Right lobe of liver (tissue), 6 donors: ENCODE measurements at regions not wholly inside any gene's neighbourhood (a gene's known extent, or its start where the extent isn't known, plus 50 kb on each side); places are given as distances from the start of the nearest gene placed in this dataset.
"Not testable (repeated sequence)": the region's sequence is repeated elsewhere in the genome, so short reads cannot be mapped to it uniquely, and the experiment has no call there.

Experiments used
- ATAC-seq, 4 donors: fragments of 200-7000 bp; cut with Tn5 transposase; one replicate each; pipeline ENCODE4 v1.9.1; 2020; ENCODE audit warnings: mild to moderate bottlenecking in 4 of 4, moderate library complexity in 4 of 4
- DNase-seq, 3 donors: peaks; one replicate each; pipeline ENCODE4 v3.0.0-alpha.2; 2020
- H3K27ac ChIP-seq, 3 donors: fragments of 200-600 bp; one replicate each; pipeline ENCODE4 v1.8.0; 2022
- H3K27me3 ChIP-seq, 2 donors: fragments of 200-600 bp; one replicate each; pipeline ENCODE4 v1.8.0; 2022
- H3K36me3 ChIP-seq, 4 donors: fragments of 200-600 bp; sonication (generic) in 1 of 4; one replicate each; pipeline versions ENCODE4 v1.5.1 to v1.8.0; 2017 to 2022; ENCODE audit warnings: control low read depth in 1 of 4
- H3K4me1 ChIP-seq, 4 donors: fragments of 200-600 bp; sonication (generic) in 1 of 4; one replicate each; pipeline versions ENCODE4 v1.5.1 to v1.8.0; 2017 to 2022; ENCODE audit warnings: control low read depth in 1 of 4
- H3K4me3 ChIP-seq, 3 donors: fragments of 200-600 bp; one replicate each; pipeline ENCODE4 v1.8.0; 2022
- H3K9me3 ChIP-seq, 4 donors: fragments of 200-600 bp; sonication (generic) in 1 of 4; one replicate each; pipeline versions ENCODE4 v1.5.1 to v1.8.0; 2017 to 2022; ENCODE audit warnings: control low read depth in 1 of 4
- POLR2A ChIP-seq: fragments of 450-650 bp; IDR thresholded peaks from one replicate; pipeline ENCODE4 v1.6.1; 2017; ENCODE audit warnings: antibody characterized with exemption, mild to moderate bottlenecking
- WGBS: methylation state at CpG from one replicate; pipeline ENCODE4 v1.1.6; 2018; ENCODE audit warnings: low coverage, low lambda C conversion rate; ENCODE audit not compliant: insufficient coverage; ENCODE audit errors: missing lambda C conversion rate; 5-methylcytosine and 5-hydroxymethylcytosine counted together
- intact Hi-C, 2 donors: fragments of 100-400 bp; cut with DNase I; formaldehyde crosslinking; loops; one replicate each; pipeline versions ENCODE4 v1.11.2 to v1.14.1; 2022
- TF ChIP-seq, protein P1 (sequence below), 4 donors: fragments of 200-600 bp in 3 of 4; fragments of 450-650 bp in 1 of 4; IDR thresholded peaks; one replicate each; pipeline versions ENCODE4 v1.5.1 to v1.8.0; 2016 to 2022; ENCODE audit warnings: antibody characterized with exemption in 4 of 4, mild to moderate bottlenecking in 2 of 4
- donor health status: DM: no; HTN: yes; CAD: no.
- donor health status: DM: no; HTN: no; CAD: no.
- donor health status: DM: no; HTN: no; CAD: no.
- donor health status: DM: no; HTN: yes; CAD: no.
- donor health status: DM: no; HTN: yes; CAD: no.

- Histone ChIP-seq H3K4me1 (no peaks in the 10 kb centered on the region), H3K27ac (no peak overlapping the region), H3K36me3 (no peaks in the 10 kb centered on the region), H3K9me3 (no peaks in the 10 kb centered on the region), H3K4me3 (no peak overlapping the region), H3K27me3 (no peaks in the 10 kb centered on the region)
- intact Hi-C loops: no loop called here
- DNase-seq: no peak
- WGBS: 43% methylated on average over 10 of the region's 14 CpGs
- ATAC-seq: peak in 2 of 4 donors; percentile 23 to 33
- TF ChIP-seq, protein P1, sequence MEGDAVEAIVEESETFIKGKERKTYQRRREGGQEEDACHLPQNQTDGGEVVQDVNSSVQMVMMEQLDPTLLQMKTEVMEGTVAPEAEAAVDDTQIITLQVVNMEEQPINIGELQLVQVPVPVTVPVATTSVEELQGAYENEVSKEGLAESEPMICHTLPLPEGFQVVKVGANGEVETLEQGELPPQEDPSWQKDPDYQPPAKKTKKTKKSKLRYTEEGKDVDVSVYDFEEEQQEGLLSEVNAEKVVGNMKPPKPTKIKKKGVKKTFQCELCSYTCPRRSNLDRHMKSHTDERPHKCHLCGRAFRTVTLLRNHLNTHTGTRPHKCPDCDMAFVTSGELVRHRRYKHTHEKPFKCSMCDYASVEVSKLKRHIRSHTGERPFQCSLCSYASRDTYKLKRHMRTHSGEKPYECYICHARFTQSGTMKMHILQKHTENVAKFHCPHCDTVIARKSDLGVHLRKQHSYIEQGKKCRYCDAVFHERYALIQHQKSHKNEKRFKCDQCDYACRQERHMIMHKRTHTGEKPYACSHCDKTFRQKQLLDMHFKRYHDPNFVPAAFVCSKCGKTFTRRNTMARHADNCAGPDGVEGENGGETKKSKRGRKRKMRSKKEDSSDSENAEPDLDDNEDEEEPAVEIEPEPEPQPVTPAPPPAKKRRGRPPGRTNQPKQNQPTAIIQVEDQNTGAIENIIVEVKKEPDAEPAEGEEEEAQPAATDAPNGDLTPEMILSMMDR (IDR thresholded peaks at IDR 0.05): no peak
- no peak for TF ChIP-seq POLR2A
Observed at GRCh38 chr12:131438881-131439280, 272.0 kb upstream of the SFSWAP start.

GRCh38 chr12:131439752-131440151 lies 271.1 kb upstream of the SFSWAP start:
- H3K4me1 ChIP-seq, ATAC-seq, H3K9me3 ChIP-seq, H3K36me3 ChIP-seq, intact Hi-C loops, DNase-seq, H3K4me3 ChIP-seq, H3K27ac ChIP-seq, H3K27me3 ChIP-seq: not testable (repeated sequence)
- WGBS: no CpG with 5 or more reads among the region's 8 CpGs

DNA sequence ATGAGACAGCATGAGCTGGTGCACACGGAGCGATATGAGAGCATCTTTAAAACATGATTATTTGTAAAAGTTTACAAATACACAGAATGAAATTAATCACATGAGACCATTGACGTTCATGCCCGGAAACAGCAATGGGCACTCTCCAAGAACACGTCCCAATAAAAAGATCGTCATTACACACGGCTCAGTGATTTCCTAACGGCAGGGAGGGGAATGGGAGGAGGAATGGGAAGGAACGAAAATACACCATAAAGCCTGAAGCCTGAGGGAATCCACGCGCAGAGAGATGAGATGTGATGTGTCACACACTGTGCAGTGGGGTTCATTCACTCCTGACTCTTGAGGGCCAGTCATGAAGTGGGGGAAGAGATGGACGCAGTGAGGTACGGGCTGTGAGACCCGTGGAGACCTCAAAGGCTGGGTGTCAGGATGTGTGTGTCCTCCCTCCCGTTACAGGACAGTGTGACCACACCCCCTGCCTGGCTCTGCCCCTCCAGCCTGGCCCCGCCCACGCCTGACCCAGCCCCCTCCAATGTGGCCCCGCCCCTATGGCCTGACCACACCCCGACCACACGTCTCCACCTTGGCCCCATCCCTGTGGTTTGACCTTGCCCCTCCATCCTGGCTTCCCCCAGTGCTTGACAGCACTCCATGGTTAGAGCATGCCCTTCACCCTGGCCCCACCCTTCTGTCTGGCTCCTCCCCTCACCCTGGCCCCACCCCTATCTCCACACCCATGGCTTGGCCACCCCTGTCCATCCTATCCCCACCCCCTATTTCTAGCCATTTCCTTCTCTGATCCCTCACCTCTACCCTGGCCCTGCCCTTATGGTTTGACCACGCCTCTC lies 270.5 kb upstream of the SFSWAP start:
- H3K4me1 ChIP-seq, intact Hi-C loops, H3K27me3 ChIP-seq, H3K4me3 ChIP-seq, H3K36me3 ChIP-seq, DNase-seq, H3K9me3 ChIP-seq, H3K27ac ChIP-seq: not testable (repeated sequence)
- WGBS: 78% methylated on average over 1 of the region's 21 CpGs
- peak in 1 of 4 donors; percentile 7 for ATAC-seq

GRCh38 chr12:131441060-131441396 lies 269.9 kb upstream of the SFSWAP start:
- ATAC-seq: no peak
- WGBS: 67% methylated on average over 6 of the region's 6 CpGs
- H3K4me1 ChIP-seq: no peaks in the 10 kb centered on the region
- no peaks in the 10 kb centered on the region for H3K9me3 ChIP-seq
- no peaks in the 10 kb centered on the region for H3K36me3 ChIP-seq
- intact Hi-C loops: no loop called here
- H3K27me3 ChIP-seq: no peaks in the 10 kb centered on the region
- no peak for DNase-seq
- TF ChIP-seq, protein P1 (IDR thresholded peaks at IDR 0.05): no peak
- no peak for TF ChIP-seq POLR2A
- H3K4me3 ChIP-seq: no peak overlapping the region
- no peak overlapping the region for H3K27ac ChIP-seq

GRCh38 chr12:131441638-131442336 lies 269.1 kb upstream of the SFSWAP start:
- TF ChIP-seq, protein P1 (IDR thresholded peaks at IDR 0.05): no peak
- TF ChIP-seq POLR2A: no peak
- no peak overlapping the region for H3K27ac ChIP-seq
- H3K4me3 ChIP-seq: no peak overlapping the region
- no peak for ATAC-seq
- no peaks in the 10 kb centered on the region for H3K27me3 ChIP-seq
- intact Hi-C loops: no loop called here
- H3K9me3 ChIP-seq: no peaks in the 10 kb centered on the region
- H3K4me1 ChIP-seq: no peaks in the 10 kb centered on the region
- no peak for DNase-seq
- 74% methylated on average over 6 of the region's 9 CpGs for WGBS
- H3K36me3 ChIP-seq: no peaks in the 10 kb centered on the region
